ENCODE measurements at regions not wholly inside any gene's neighbourhood (a gene's known extent, or its start where the extent isn't known, plus 50 kb on each side); places are given as distances from the start of the nearest gene placed in this dataset.

DNA sequence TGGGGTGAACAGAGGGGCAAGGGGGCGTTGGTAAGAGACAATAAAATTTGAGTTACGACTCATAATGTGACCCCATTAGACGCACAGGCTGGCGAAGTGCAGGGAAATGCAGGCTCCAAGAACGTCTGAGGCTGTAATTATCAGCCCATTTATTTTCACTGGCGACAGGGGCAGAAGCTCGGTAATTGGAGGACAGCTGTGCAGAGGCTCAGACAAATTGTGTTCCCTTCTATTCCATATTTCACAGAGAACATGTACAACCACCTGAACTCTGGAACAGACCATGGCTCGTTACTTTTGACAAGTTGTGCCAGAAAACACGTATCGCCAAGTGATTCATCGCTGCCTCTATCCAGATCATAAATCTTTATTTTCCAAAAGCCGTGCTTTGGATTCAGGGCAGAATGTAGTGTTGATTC, 137.3 kb upstream of the FRMD4A start:
- H3K27me3 ChIP-seq (ENCODE audit: control insufficient read depth, insufficient read depth, low read length) = no peaks in the 10 kb centered on the region
- H3K36me3 ChIP-seq (replicated peaks; ENCODE audit: control insufficient read depth, insufficient read depth, low read length) = no peaks in the 10 kb centered on the region
- no peak overlapping the region for H3K4me3 ChIP-seq (ENCODE audit: insufficient read depth, low read depth, low read length)
- DNase-seq = no peak

GRCh38 chr10:14466257-14466656, 135.5 kb upstream of the FRMD4A start:
- no peaks in the 10 kb centered on the region for H3K36me3 ChIP-seq (replicated peaks; ENCODE audit: control insufficient read depth, insufficient read depth, low read length)
- H3K4me3 ChIP-seq (ENCODE audit: insufficient read depth, low read depth, low read length) = no peak overlapping the region
- DNase-seq = no peak
- H3K27me3 ChIP-seq (ENCODE audit: control insufficient read depth, insufficient read depth, low read length) = no peaks in the 10 kb centered on the region

DNA sequence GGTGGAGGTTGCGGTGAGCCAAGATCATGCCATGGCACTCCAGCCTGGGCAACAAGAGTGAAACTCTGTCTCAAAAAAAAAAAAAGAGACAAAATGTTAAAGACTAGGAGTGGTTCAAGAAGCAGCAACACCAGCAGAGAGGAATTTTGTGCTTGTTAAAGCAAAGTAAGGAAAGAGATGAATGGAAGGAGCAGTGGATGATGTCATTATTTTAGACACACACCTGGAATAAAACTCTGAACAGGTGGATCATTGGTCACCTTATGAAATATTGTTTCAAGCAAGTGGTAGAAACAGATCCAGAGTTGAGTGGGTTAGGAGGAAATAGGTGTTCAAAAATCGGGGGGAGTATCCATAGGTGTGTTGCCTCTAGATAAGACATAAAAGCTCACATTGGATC, 129.7 kb upstream of the FRMD4A start:
- H3K36me3 ChIP-seq (replicated peaks; ENCODE audit: control insufficient read depth, insufficient read depth, low read length) = no peaks in the 10 kb centered on the region
- no peak for DNase-seq
- H3K27me3 ChIP-seq (ENCODE audit: control insufficient read depth, insufficient read depth, low read length) = no peaks in the 10 kb centered on the region
- no peak overlapping the region for H3K4me3 ChIP-seq (ENCODE audit: insufficient read depth, low read depth, low read length)

GRCh38 chr10:14459665-14460064, 128.9 kb upstream of the FRMD4A start:
- peaks cover 1% of the 10 kb centered on the region; the same call in 1 of the 2 replicates for H3K27me3 ChIP-seq (ENCODE audit: control insufficient read depth, insufficient read depth, low read length)
- H3K4me3 ChIP-seq (ENCODE audit: insufficient read depth, low read depth, low read length) = no peak overlapping the region
- DNase-seq = no peak
- no peaks in the 10 kb centered on the region for H3K36me3 ChIP-seq (replicated peaks; ENCODE audit: control insufficient read depth, insufficient read depth, low read length)

DNA sequence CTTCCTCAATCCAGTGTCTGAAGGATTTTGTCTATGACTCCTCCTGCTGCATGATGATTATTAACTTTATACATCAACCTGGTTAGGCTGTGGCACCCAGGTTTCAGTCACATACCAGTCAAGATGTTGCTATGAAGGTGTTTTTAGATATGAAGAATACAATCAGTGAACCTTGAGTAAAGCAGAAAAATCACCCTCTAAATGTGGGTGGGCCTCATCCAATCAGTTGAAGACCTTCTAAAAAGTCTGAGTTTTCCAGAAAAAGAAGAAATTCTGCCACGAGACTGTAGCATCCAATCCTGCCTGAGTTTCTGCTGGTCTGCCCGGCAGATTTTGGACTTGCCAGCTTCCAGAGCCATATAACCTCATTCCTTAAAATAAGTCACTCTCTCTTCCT, 126.1 kb upstream of the FRMD4A start:
- no peak for DNase-seq
- no peaks in the 10 kb centered on the region for H3K36me3 ChIP-seq (replicated peaks; ENCODE audit: control insufficient read depth, insufficient read depth, low read length)
- H3K4me3 ChIP-seq (ENCODE audit: insufficient read depth, low read depth, low read length) = no peak overlapping the region
- peaks cover 1% of the 10 kb centered on the region; the same call in 1 of the 2 replicates for H3K27me3 ChIP-seq (ENCODE audit: control insufficient read depth, insufficient read depth, low read length)

GRCh38 chr10:14456218-14456869, 125.6 kb upstream of the FRMD4A start:
- H3K36me3 ChIP-seq (replicated peaks; ENCODE audit: control insufficient read depth, insufficient read depth, low read length) = no peaks in the 10 kb centered on the region
- DNase-seq = no peak
- peaks cover 1% of the 10 kb centered on the region; the same call in 1 of the 2 replicates for H3K27me3 ChIP-seq (ENCODE audit: control insufficient read depth, insufficient read depth, low read length)
- H3K4me3 ChIP-seq (ENCODE audit: insufficient read depth, low read depth, low read length) = no peak overlapping the region

DNA sequence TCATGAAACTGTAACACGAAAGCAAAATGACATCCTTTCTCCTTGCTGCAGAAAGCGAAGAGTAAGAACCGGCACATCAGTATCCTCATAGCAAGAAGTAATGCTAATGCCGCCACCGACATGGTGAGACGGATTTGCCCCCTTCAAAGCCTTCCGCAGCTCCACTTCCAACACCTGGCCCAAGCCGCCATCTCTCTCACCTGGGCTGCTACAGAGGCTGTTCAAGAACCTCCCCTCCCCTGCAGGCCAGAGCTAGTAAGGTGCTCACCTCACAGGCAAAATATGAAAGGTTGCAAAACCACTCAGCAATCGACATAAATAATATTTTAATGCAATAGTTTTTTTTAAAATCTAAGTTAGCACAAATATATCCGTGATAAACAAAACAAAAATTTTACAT, 123.9 kb upstream of the FRMD4A start:
- no peak for DNase-seq
- peaks cover 1% of the 10 kb centered on the region; the same call in 1 of the 2 replicates for H3K27me3 ChIP-seq (ENCODE audit: control insufficient read depth, insufficient read depth, low read length)
- no peak overlapping the region for H3K4me3 ChIP-seq (ENCODE audit: insufficient read depth, low read depth, low read length)
- no peaks in the 10 kb centered on the region for H3K36me3 ChIP-seq (replicated peaks; ENCODE audit: control insufficient read depth, insufficient read depth, low read length)

- Histone ChIP-seq H3K27me3 (ENCODE audit: control insufficient read depth, insufficient read depth, low read length) (peaks cover 1% of the 10 kb centered on the region; the same call in 1 of the 2 replicates), H3K36me3 (replicated peaks; ENCODE audit: control insufficient read depth, insufficient read depth, low read length) (no peaks in the 10 kb centered on the region), H3K4me3 (ENCODE audit: insufficient read depth, low read depth, low read length) (no peak overlapping the region)
- DNase-seq = no peak
These were observed 123.5 kb upstream of the FRMD4A start for GRCh38 chr10:14454206-14454605.

GRCh38 chr10:14453593-14453992, 122.9 kb upstream of the FRMD4A start:
- Histone ChIP-seq H3K36me3 (replicated peaks; ENCODE audit: control insufficient read depth, insufficient read depth, low read length) (no peaks in the 10 kb centered on the region), H3K4me3 (ENCODE audit: insufficient read depth, low read depth, low read length) (no peak overlapping the region), H3K27me3 (ENCODE audit: control insufficient read depth, insufficient read depth, low read length) (peaks cover 1% of the 10 kb centered on the region; the same call in 1 of the 2 replicates)
- DNase-seq = no peak

DNA sequence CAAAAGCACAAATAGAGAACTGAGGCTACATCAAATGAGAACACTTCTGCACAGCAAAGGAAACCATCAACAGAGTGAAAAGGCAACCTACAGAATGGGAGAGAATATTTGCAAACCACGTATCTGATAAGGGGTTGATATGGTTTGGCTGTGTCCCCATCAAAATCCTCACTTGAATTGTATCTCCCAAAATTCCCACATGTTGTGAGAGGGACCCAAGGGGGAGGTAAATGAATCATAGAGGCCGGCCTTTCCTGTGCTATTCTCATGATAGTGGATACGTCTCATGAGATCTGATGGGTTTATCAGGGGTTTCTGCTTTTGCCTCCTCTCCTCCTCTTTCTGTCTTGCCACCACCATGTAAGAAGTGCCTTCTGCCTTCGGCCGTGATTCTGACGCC, 120.6 kb upstream of the FRMD4A start:
- H3K4me3 ChIP-seq (ENCODE audit: insufficient read depth, low read depth, low read length) = no peak overlapping the region
- DNase-seq = no peak
- peaks cover 1% of the 10 kb centered on the region; the same call in 1 of the 2 replicates for H3K27me3 ChIP-seq (ENCODE audit: control insufficient read depth, insufficient read depth, low read length)
- H3K36me3 ChIP-seq (replicated peaks; ENCODE audit: control insufficient read depth, insufficient read depth, low read length) = no peaks in the 10 kb centered on the region

GRCh38 chr10:14450041-14450491, 119.3 kb upstream of the FRMD4A start:
- Histone ChIP-seq H3K27me3 (ENCODE audit: control insufficient read depth, insufficient read depth, low read length) (no peaks in the 10 kb centered on the region), H3K4me3 (ENCODE audit: insufficient read depth, low read depth, low read length) (no peak overlapping the region), H3K36me3 (replicated peaks; ENCODE audit: control insufficient read depth, insufficient read depth, low read length) (no peaks in the 10 kb centered on the region)
- DNase-seq = no peak

- no peaks in the 10 kb centered on the region for H3K27me3 ChIP-seq (ENCODE audit: control insufficient read depth, insufficient read depth, low read length)
- H3K36me3 ChIP-seq (replicated peaks; ENCODE audit: control insufficient read depth, insufficient read depth, low read length) = no peaks in the 10 kb centered on the region
- DNase-seq = no peak
- H3K4me3 ChIP-seq (ENCODE audit: insufficient read depth, low read depth, low read length) = no peak overlapping the region
These were observed 118.6 kb upstream of the FRMD4A start for GRCh38 chr10:14449293-14449815.

DNA sequence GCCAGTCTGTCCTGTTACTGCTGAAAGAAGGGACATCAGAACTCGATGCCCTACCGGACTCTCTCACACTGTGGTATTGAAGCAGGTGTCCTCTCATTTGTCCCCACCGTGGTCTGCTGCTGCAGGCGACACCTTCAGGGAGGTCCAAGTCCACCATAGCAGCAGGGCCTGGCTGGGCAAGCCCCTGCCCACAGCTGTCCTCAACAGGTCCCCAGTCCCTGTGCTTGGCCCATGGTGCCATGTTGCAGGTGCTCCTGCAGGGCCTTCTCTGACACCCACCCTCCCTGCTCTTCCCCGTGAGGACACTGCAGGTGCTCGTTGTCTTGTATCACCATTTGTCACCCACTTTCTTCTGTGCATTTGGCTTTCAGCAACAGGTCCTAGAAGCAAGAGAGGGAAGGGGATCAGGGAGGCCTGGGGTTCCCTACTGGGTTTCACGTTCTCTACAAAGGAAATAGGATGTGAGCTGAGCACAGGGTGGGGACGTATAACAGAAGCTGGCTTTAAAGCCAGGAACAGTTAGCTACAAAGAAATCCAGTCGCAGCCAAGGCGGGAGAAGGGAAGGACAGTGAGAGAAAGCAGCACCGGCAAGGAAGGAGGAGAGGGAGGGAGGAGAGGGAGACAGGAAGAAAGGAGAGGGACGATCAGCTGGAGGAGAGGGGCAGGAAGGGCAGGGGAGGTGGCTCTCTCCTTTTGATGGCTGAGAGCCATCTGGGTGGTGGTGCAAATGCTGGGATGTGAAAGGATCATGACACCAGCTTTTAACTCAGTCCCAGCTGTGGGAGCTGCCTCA, 117.7 kb upstream of the FRMD4A start:
- Histone ChIP-seq H3K27me3 (ENCODE audit: control insufficient read depth, insufficient read depth, low read length) (no peaks in the 10 kb centered on the region), H3K4me3 (ENCODE audit: insufficient read depth, low read depth, low read length) (no peak overlapping the region), H3K36me3 (replicated peaks; ENCODE audit: control insufficient read depth, insufficient read depth, low read length) (no peaks in the 10 kb centered on the region)
- no peak for DNase-seq

DNA sequence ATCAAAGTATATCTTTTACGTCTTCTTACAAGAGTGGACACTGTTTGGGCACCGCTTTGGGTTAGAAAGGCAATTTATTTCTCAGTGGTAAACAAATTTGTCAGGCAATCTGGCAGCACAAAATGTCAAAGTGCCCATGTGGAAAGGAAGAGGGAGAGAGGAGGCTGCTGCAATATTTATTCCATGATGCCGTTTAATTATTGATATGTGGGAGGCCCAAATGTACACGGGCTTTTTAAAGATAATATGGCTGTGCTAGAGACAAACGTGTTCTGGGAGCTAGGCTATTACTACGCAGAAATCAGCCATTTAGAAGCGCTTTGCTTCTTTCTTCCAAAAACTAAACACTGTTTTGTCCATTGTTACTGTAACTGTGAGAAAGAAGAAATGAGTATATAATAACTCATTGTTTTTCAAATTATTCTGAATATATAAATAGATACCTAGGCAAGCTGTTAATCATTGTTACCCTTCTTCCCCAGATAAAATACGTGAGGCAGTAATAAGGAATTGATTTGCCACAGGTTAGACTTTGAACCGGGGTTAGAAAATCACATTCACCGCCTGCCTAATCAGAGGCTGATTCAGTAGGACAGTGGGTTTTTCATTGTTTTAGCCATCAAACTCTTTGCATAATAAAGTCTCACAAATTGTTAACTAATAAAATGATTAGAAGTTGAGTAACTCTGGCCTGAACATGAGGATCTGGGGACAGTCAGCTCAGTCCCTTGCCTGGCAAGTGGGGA, 116.5 kb upstream of the FRMD4A start:
- DNase-seq = no peak
- no peak overlapping the region for H3K4me3 ChIP-seq (ENCODE audit: insufficient read depth, low read depth, low read length)
- H3K36me3 ChIP-seq (replicated peaks; ENCODE audit: control insufficient read depth, insufficient read depth, low read length) = no peaks in the 10 kb centered on the region
- no peaks in the 10 kb centered on the region for H3K27me3 ChIP-seq (ENCODE audit: control insufficient read depth, insufficient read depth, low read length)

Data from H7 (cell line).